ENCODE measurements at regions not wholly inside any gene's neighbourhood (a gene's known extent, or its start where the extent isn't known, plus 50 kb on each side); places are given as distances from the start of the nearest gene placed in this dataset.

DNA sequence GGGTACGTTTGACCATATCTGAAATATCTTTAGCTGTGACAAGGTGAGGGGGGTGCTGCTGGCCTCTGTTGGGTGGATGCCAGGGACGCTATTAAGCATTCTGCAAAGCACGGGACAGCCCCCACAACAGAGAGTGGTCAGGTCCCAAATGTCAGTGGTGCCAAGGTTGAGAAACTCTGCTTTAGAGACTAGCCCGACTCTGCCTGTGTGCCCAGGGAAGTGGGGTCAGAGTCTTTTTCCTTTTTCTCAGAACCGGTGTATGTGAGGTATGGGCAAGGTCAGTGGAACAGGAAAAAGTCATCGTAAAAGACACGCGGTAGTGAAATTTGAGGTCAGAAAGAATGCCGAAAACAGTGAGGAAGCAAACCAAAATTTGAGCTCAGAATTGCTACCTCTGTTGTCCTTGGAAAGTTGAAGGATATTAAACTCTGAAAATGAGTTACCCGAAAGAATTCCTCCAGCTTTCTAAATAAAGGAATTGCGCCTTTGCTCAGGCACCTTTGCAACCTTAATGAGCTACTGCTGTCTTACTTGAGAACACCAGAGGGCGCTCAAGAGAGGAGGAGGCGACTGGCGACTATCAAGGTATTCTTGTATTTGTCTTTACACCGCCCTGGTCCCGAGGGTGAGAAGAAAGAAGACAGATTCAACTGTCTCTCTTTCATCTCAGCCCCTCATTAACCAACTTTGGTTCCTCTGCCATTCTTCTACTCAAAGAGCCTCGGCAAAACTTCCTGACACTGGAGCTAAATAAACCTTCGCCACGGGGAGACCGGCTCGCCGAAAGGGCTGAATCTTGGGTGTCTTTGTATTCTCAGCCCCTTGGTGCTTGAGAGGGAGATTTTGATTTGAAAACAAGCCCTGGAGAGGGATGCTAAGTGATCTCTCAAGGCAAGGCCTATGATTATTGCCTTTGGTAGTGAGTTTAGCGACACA is 85.4 kb upstream of the OLIG2 start:
- H3K4me1 Mint-ChIP-seq, result no peaks in the 10 kb centered on the region
- no peak for DNase-seq (ENCODE audit: low spot score in 2 of 2, unreplicated experiment in 2 of 2)
- H3K36me3 Mint-ChIP-seq, result no peaks in the 10 kb centered on the region
- H3K27me3 Mint-ChIP-seq (ENCODE audit: low read depth), result peaks cover 32% of the 10 kb centered on the region
- H3K27ac Mint-ChIP-seq, result no peak overlapping the region
- TF ChIP-seq, protein P1, sequence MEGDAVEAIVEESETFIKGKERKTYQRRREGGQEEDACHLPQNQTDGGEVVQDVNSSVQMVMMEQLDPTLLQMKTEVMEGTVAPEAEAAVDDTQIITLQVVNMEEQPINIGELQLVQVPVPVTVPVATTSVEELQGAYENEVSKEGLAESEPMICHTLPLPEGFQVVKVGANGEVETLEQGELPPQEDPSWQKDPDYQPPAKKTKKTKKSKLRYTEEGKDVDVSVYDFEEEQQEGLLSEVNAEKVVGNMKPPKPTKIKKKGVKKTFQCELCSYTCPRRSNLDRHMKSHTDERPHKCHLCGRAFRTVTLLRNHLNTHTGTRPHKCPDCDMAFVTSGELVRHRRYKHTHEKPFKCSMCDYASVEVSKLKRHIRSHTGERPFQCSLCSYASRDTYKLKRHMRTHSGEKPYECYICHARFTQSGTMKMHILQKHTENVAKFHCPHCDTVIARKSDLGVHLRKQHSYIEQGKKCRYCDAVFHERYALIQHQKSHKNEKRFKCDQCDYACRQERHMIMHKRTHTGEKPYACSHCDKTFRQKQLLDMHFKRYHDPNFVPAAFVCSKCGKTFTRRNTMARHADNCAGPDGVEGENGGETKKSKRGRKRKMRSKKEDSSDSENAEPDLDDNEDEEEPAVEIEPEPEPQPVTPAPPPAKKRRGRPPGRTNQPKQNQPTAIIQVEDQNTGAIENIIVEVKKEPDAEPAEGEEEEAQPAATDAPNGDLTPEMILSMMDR (IDR thresholded peaks at IDR 0.05; ENCODE audit: unreplicated experiment), result peak; percentile 68
- no peaks in the 10 kb centered on the region for H3K9me3 Mint-ChIP-seq
- no peak overlapping the region for H3K4me3 Mint-ChIP-seq

DNA sequence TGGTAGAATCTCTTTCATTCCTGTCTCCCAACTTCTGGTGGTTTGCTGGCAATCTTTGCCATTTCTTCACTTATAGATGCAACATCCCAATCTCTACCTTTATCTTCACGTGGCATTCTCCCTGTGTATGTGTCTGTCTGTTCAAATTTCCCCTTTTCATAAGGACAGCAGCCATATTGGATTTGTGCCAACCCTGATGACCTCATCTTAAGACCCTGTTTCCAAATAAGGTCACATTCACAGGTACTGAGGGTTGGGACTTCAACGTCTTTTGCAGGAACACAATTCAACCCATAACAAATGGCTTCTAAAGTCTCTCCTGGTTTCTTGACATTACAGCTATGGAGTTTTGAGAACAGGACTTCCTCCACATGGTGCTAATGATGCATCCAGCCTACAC is 84.5 kb upstream of the OLIG2 start:
- DNase-seq (ENCODE audit: low spot score in 2 of 2, unreplicated experiment in 2 of 2), result no peak
- H3K4me3 Mint-ChIP-seq, result no peak overlapping the region
- H3K4me1 Mint-ChIP-seq, result no peaks in the 10 kb centered on the region
- no peaks in the 10 kb centered on the region for H3K36me3 Mint-ChIP-seq
- TF ChIP-seq, protein P1 (IDR thresholded peaks at IDR 0.05; ENCODE audit: unreplicated experiment), result no peak
- H3K27me3 Mint-ChIP-seq (ENCODE audit: low read depth), result peaks cover 36% of the 10 kb centered on the region
- H3K27ac Mint-ChIP-seq, result no peak overlapping the region
- no peaks in the 10 kb centered on the region for H3K9me3 Mint-ChIP-seq

DNA sequence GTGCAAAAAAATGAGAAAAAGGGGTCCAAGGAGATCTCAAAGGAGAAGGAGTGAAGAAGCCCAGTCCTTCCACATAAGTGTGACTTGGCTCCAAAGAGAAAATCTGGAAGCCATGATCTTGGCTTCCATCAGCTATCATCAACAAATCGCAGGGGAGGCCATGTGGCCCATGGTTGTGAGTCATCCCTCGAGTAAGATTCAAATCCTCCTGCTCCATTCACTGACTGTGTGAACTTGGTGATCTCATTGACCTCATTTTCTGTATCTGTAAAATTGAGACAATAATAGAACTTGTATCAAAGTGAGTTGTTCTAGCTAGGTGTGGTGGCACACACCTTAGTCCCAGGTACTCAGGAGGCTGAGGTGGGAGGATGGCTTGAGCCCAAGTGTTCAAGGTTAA is 79.1 kb upstream of the OLIG2 start:
- Mint-ChIP-seq H3K27ac (no peak overlapping the region), H3K4me3 (no peak overlapping the region), H3K27me3 (ENCODE audit: low read depth) (peaks cover 44% of the 10 kb centered on the region), H3K36me3 (no peaks in the 10 kb centered on the region), H3K9me3 (peaks cover 9% of the 10 kb centered on the region), H3K4me1 (no peaks in the 10 kb centered on the region)
- TF ChIP-seq, protein P1 (IDR thresholded peaks at IDR 0.05; ENCODE audit: unreplicated experiment), result no peak
- DNase-seq (ENCODE audit: low spot score in 2 of 2, unreplicated experiment in 2 of 2), result no peak

DNA sequence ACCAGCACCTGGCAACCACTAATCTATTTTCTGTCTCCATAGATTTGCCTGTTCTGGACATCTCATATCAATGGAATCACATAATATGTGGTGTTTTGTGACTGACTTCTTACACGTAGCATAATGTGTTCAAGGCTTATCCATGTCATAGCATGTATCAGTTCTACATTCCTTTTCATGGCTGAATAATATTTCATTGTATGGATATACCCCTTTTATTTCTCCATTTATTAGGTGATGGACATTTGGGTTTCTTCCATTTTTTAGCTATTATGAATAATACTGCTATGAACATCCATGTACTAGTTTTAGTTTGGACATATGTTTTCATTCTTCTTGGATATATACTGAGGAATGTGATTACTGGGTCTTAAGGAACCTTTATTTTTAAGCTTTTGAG is 78.0 kb upstream of the OLIG2 start:
- H3K4me3 Mint-ChIP-seq, result no peak overlapping the region
- no peak for DNase-seq (ENCODE audit: low spot score in 2 of 2, unreplicated experiment in 2 of 2)
- peaks cover 9% of the 10 kb centered on the region for H3K9me3 Mint-ChIP-seq
- TF ChIP-seq, protein P1 (IDR thresholded peaks at IDR 0.05; ENCODE audit: unreplicated experiment), result no peak
- H3K4me1 Mint-ChIP-seq, result no peaks in the 10 kb centered on the region
- H3K27ac Mint-ChIP-seq, result no peak overlapping the region
- H3K36me3 Mint-ChIP-seq, result no peaks in the 10 kb centered on the region
- H3K27me3 Mint-ChIP-seq (ENCODE audit: low read depth), result peaks cover 47% of the 10 kb centered on the region

DNA sequence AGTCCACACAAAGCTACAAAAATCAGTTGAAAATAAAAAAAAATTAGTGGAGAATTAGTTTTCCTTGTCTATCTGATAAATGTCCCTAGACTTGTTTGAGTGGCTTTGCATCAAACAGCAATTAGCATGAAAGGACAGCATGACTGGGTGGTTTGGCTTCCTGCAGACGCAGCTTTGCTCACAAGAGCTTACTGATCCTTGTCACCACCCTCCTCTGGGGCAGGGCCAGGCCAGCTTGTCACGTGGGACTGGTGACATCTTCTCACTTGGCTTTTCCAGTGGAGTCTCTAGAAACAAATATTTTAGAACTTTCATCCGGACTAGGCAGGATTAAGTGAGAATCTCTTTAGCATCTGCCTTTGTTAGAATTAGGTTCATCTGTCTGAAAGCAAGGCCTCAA is 76.0 kb upstream of the OLIG2 start:
- H3K27me3 Mint-ChIP-seq (ENCODE audit: low read depth), result peaks cover 57% of the 10 kb centered on the region
- TF ChIP-seq, protein P1 (IDR thresholded peaks at IDR 0.05; ENCODE audit: unreplicated experiment), result no peak

More for the DNA sequence above, 76.0 kb upstream of the OLIG2 start:
- DNase-seq (ENCODE audit: low spot score in 2 of 2, unreplicated experiment in 2 of 2), result no peak
- Mint-ChIP-seq H3K9me3 (peaks cover 9% of the 10 kb centered on the region), H3K36me3 (no peaks in the 10 kb centered on the region), H3K4me3 (no peak overlapping the region), H3K4me1 (no peaks in the 10 kb centered on the region), H3K27ac (no peak overlapping the region)

Measured in mesothelial cell of epicardium (in vitro differentiated cells).